DND-41 (cell line): ENCODE measurements at regions not wholly inside any gene's neighbourhood (a gene's known extent, or its start where the extent isn't known, plus 50 kb on each side); places are given as distances from the start of the nearest gene placed in this dataset.

Source experiments
- EZH2 ChIP-seq: IDR thresholded peaks from 3 replicates; pipeline ENCODE4 v1.6.1; 2012; ENCODE audit warnings: borderline replicate concordance, low read depth, mild to moderate bottlenecking, moderate library complexity, low read length, inconsistent platforms; ENCODE audit not compliant: severe bottlenecking
- TF ChIP-seq, protein P1 (sequence below): IDR thresholded peaks from 2 replicates; pipeline ENCODE4 v1.5.1; 2012; ENCODE audit warnings: borderline replicate concordance, low read length, moderate library complexity, mild to moderate bottlenecking; ENCODE audit not compliant: poor library complexity, severe bottlenecking; ENCODE audit errors: extremely low read depth

- TF ChIP-seq, protein P1, sequence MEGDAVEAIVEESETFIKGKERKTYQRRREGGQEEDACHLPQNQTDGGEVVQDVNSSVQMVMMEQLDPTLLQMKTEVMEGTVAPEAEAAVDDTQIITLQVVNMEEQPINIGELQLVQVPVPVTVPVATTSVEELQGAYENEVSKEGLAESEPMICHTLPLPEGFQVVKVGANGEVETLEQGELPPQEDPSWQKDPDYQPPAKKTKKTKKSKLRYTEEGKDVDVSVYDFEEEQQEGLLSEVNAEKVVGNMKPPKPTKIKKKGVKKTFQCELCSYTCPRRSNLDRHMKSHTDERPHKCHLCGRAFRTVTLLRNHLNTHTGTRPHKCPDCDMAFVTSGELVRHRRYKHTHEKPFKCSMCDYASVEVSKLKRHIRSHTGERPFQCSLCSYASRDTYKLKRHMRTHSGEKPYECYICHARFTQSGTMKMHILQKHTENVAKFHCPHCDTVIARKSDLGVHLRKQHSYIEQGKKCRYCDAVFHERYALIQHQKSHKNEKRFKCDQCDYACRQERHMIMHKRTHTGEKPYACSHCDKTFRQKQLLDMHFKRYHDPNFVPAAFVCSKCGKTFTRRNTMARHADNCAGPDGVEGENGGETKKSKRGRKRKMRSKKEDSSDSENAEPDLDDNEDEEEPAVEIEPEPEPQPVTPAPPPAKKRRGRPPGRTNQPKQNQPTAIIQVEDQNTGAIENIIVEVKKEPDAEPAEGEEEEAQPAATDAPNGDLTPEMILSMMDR: no peak
- TF ChIP-seq EZH2: no peak
Measured at GRCh38 chr19:30781047-30781446, 408.9 kb downstream of the ZNF536 start.
